Heart left ventricle (tissue), 13 donors: ENCODE measurements at regions not wholly inside any gene's neighbourhood (a gene's known extent, or its start where the extent isn't known, plus 50 kb on each side); places are given as distances from the start of the nearest gene placed in this dataset.

Experiments used
- POLR2A ChIP-seq, 2 donors: fragments of 450-650 bp; IDR thresholded peaks; one replicate each; pipeline ENCODE4 v1.6.1; 2017; ENCODE audit warnings: antibody characterized with exemption in 2 of 2, mild to moderate bottlenecking in 2 of 2, moderate library complexity in 2 of 2
- TF ChIP-seq, protein P1 (sequence below), 12 donors: fragments of 200-600 bp; sonication (generic) in 4 of 12; IDR thresholded peaks; one replicate each; pipeline versions ENCODE4 v1.5.0 to v1.8.0; 2018 to 2022; ENCODE audit warnings: antibody characterized with exemption in 12 of 12, mild to moderate bottlenecking in 5 of 12
- donor health status: ischemic (EF 13 %, LVEDD 7.1; RV severe dilation, severe dysfunction).
- donor health status: DM: no; HTN: yes; CAD: no.
- donor health status: DM: no; HTN: no; CAD: no.
- donor health status: ischemic (EF 25% LVEDD 6.9; RV normal size, moderate dysfunction).
- donor health status: ischemic (EF 25% LVEDD 5.7; RV mildly dilated, moderate dysfunction).
- donor health status: ischemic (EF 35%, LVEDD 5.7; RV mildly dilated, moderate dysfunction).
- donor health status: nonischemic (EF 11% LVEDD 7.7; RV severe dilation, severe dysfunction).
- donor health status: DM: yes; HTN: yes; CAD: no.
- donor health status: PGD.
- donor health status: ischemic (EF 29% LVEDD 5.4; RV normal size, mild dysfunction).
- donor health status: nonischemic (EF 23%, LVEDD 6.1; RV moderate dilation, normal function).

DNA sequence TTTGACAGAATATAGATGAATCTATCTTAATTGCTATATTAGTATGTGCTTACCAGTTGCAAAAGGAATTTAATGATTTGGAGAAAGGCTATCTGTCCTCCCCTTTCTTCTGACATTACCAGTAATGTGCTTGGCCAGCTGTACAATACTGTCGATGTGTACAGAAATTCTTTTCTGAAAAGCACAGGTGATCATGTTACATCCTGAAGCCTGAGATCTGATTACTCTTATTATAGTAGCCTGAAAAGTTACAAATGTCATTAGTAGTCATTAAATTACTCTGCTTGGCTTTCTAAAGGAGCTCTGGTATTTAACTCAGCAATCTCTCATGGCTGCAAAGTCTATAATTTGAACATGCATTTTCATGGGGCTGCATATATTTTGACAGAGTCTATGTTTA, 209.8 kb downstream of the PTPRC start:
- TF ChIP-seq, protein P1, sequence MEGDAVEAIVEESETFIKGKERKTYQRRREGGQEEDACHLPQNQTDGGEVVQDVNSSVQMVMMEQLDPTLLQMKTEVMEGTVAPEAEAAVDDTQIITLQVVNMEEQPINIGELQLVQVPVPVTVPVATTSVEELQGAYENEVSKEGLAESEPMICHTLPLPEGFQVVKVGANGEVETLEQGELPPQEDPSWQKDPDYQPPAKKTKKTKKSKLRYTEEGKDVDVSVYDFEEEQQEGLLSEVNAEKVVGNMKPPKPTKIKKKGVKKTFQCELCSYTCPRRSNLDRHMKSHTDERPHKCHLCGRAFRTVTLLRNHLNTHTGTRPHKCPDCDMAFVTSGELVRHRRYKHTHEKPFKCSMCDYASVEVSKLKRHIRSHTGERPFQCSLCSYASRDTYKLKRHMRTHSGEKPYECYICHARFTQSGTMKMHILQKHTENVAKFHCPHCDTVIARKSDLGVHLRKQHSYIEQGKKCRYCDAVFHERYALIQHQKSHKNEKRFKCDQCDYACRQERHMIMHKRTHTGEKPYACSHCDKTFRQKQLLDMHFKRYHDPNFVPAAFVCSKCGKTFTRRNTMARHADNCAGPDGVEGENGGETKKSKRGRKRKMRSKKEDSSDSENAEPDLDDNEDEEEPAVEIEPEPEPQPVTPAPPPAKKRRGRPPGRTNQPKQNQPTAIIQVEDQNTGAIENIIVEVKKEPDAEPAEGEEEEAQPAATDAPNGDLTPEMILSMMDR (IDR thresholded peaks at IDR 0.05), result no peak
- TF ChIP-seq POLR2A (IDR thresholded peaks at IDR 0.05), result no peak
